Endothelial cell of umbilical vein (primary cell): ENCODE measurements at regions not wholly inside any gene's neighbourhood (a gene's known extent, or its start where the extent isn't known, plus 50 kb on each side); places are given as distances from the start of the nearest gene placed in this dataset.

Experiments used
- CTCF ChIP-seq, 2 donors: IDR thresholded peaks; 1 replicate in 1 of 2; 2 replicates in 1 of 2; pipeline ENCODE4 v1.5.1; 2011; ENCODE audit warnings: low read length in 2 of 2, mild to moderate bottlenecking in 2 of 2, moderate library complexity in 2 of 2, control low read depth in 1 of 2, inconsistent platforms in 1 of 2, low read depth in 1 of 2; ENCODE audit not compliant: insufficient read depth in 1 of 2; ENCODE audit errors: extremely low read depth in 1 of 2
- EZH2 ChIP-seq: IDR thresholded peaks from 2 replicates; pipeline ENCODE4 v1.6.1; 2012; ENCODE audit warnings: borderline replicate concordance, low read depth, mild to moderate bottlenecking, moderate library complexity, low read length, inconsistent platforms; ENCODE audit not compliant: severe bottlenecking
- MAX ChIP-seq: IDR thresholded peaks from 2 replicates; pipeline ENCODE4 v1.6.1; 2011; ENCODE audit not compliant: insufficient read depth, insufficient read length
- MYC ChIP-seq: IDR thresholded peaks from one replicate; pipeline ENCODE4 v1.6.1; 2011; ENCODE audit warnings: mild to moderate bottlenecking, low read depth, low read length
- POLR2A ChIP-seq: IDR thresholded peaks from 2 replicates; pipeline ENCODE4 v1.6.1; 2012; ENCODE audit warnings: low read depth, mild to moderate bottlenecking, control low read depth, low read length
- POLR2AphosphoS5 ChIP-seq: IDR thresholded peaks from 2 replicates; pipeline ENCODE4 v1.6.1; 2012; ENCODE audit warnings: low read depth, mild to moderate bottlenecking, control low read depth, low read length, moderate library complexity; ENCODE audit not compliant: insufficient read depth

- no peak for TF ChIP-seq MAX
- TF ChIP-seq CTCF (IDR thresholded peaks at IDR 0.05; ENCODE audit: extremely low read depth in 1 of 2, insufficient read depth in 1 of 2, low read depth in 1 of 2, low read length in 2 of 2): no peak
- no peak for TF ChIP-seq POLR2A
- no peak for TF ChIP-seq EZH2
- TF ChIP-seq POLR2AphosphoS5: no peak
- no peak for TF ChIP-seq MYC
These were observed 182.9 kb upstream of the TNC start for GRCh38 chr9:115300874-115301273.
